HEK293 (cell line): ENCODE measurements at regions not wholly inside any gene's neighbourhood (a gene's known extent, or its start where the extent isn't known, plus 50 kb on each side); places are given as distances from the start of the nearest gene placed in this dataset.

Experiments
- TCF7L2 ChIP-seq: IDR thresholded peaks from 2 replicates; pipeline ENCODE4 v1.6.1; 2011; ENCODE audit warnings: low read depth, mild to moderate bottlenecking, inconsistent platforms, low read length, moderate library complexity, borderline replicate concordance
- ZNF10 ChIP-seq: fragments of 450-650 bp; formaldehyde crosslinking; IDR thresholded peaks from 2 replicates; pipeline ENCODE4 v1.5.1; 2017; ENCODE audit warnings: missing biosample characterization, missing genetic modification characterization
- ZNF16 ChIP-seq: fragments of 450-650 bp; formaldehyde crosslinking; IDR thresholded peaks from 2 replicates; pipeline ENCODE4 v1.5.1; 2016; ENCODE audit warnings: low read depth, missing biosample characterization, missing genetic modification characterization
- ZNF239 ChIP-seq: fragments of 450-650 bp; formaldehyde crosslinking; IDR thresholded peaks from 2 replicates; pipeline ENCODE4 v1.5.1; 2016; ENCODE audit warnings: missing biosample characterization, missing genetic modification characterization
- ZNF426 ChIP-seq: fragments of 450-650 bp; formaldehyde crosslinking; IDR thresholded peaks from 2 replicates; pipeline ENCODE4 v1.5.1; 2017; ENCODE audit warnings: missing biosample characterization, missing genetic modification characterization, mild to moderate bottlenecking, inconsistent platforms, moderate library complexity
- ZNF610 ChIP-seq: fragments of 450-650 bp; formaldehyde crosslinking; IDR thresholded peaks from 2 replicates; pipeline ENCODE4 v1.5.1; 2016; ENCODE audit warnings: missing biosample characterization, missing genetic modification characterization, borderline replicate concordance
- ZNF777 ChIP-seq: fragments of 450-650 bp; formaldehyde crosslinking; IDR thresholded peaks from 2 replicates; pipeline ENCODE4 v1.5.1; 2017; ENCODE audit warnings: missing biosample characterization, missing genetic modification characterization, borderline replicate concordance
- TF ChIP-seq, protein P1 (sequence below): fragments of 450-650 bp; formaldehyde crosslinking; IDR thresholded peaks from 2 replicates; pipeline ENCODE4 v1.5.1; 2016; ENCODE audit warnings: missing biosample characterization, missing genetic modification characterization, low read depth
- TF ChIP-seq, protein P2 (sequence below): fragments of 450-650 bp; formaldehyde crosslinking; IDR thresholded peaks from 2 replicates; pipeline ENCODE4 v1.5.1; 2016; ENCODE audit warnings: missing biosample characterization, missing genetic modification characterization
- TF ChIP-seq, protein P3 (sequence below): fragments of 450-650 bp; formaldehyde crosslinking; IDR thresholded peaks from 2 replicates; pipeline ENCODE4 v1.5.1; 2016; ENCODE audit warnings: missing biosample characterization, missing genetic modification characterization
- TF ChIP-seq, protein P4 (sequence below): fragments of 450-650 bp; IDR thresholded peaks from 2 replicates; pipeline ENCODE4 v1.5.1; 2018; ENCODE audit warnings: missing biosample characterization, missing genetic modification characterization
- TF ChIP-seq, protein P5 (sequence below): fragments of 450-650 bp; formaldehyde crosslinking; IDR thresholded peaks from 2 replicates; pipeline ENCODE4 v1.5.1; 2016; ENCODE audit warnings: missing biosample characterization, missing genetic modification characterization
- TF ChIP-seq, protein P6 (sequence below): fragments of 450-650 bp; formaldehyde crosslinking; IDR thresholded peaks from 2 replicates; pipeline ENCODE4 v1.5.1; 2017; ENCODE audit warnings: missing biosample characterization, missing genetic modification characterization
- TF ChIP-seq, protein P7 (sequence below): fragments of 450-650 bp; formaldehyde crosslinking; IDR thresholded peaks from 2 replicates; pipeline ENCODE4 v1.5.1; 2016; ENCODE audit warnings: missing biosample characterization, missing genetic modification characterization

DNA sequence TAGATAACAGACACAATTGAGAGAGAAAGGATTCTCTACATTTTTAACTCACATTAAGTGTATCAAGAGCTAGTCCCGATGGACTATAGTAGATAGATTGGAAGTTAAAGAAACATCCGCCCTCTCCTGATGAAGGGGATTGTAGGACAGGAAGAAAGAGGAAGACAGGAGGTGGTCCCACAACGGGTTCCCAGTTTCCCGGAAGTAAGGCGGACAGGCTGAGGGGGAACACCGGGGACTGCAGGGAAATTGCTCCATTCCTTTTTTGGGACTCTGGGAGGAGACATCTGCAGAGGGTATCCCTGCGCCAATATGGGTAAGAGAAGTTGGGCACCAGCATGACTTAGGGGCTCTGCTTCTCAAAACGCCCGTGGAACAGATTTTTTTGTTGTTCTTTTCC, 177.5 kb upstream of the ATF7IP start:
- TF ChIP-seq ZNF610 (no peak), TCF7L2 (no peak), ZNF10 (tag by site-specific recombination) (no peak), ZNF16 (no peak), ZNF239 (tag by site-specific recombination) (no peak), ZNF777 (tag by site-specific recombination) (no peak), ZNF426 (tag by site-specific recombination) (no peak)
- TF ChIP-seq, protein P1, sequence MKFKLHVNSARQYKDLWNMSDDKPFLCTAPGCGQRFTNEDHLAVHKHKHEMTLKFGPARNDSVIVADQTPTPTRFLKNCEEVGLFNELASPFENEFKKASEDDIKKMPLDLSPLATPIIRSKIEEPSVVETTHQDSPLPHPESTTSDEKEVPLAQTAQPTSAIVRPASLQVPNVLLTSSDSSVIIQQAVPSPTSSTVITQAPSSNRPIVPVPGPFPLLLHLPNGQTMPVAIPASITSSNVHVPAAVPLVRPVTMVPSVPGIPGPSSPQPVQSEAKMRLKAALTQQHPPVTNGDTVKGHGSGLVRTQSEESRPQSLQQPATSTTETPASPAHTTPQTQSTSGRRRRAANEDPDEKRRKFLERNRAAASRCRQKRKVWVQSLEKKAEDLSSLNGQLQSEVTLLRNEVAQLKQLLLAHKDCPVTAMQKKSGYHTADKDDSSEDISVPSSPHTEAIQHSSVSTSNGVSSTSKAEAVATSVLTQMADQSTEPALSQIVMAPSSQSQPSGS (tag by site-specific recombination): no peak
- TF ChIP-seq, protein P2, sequence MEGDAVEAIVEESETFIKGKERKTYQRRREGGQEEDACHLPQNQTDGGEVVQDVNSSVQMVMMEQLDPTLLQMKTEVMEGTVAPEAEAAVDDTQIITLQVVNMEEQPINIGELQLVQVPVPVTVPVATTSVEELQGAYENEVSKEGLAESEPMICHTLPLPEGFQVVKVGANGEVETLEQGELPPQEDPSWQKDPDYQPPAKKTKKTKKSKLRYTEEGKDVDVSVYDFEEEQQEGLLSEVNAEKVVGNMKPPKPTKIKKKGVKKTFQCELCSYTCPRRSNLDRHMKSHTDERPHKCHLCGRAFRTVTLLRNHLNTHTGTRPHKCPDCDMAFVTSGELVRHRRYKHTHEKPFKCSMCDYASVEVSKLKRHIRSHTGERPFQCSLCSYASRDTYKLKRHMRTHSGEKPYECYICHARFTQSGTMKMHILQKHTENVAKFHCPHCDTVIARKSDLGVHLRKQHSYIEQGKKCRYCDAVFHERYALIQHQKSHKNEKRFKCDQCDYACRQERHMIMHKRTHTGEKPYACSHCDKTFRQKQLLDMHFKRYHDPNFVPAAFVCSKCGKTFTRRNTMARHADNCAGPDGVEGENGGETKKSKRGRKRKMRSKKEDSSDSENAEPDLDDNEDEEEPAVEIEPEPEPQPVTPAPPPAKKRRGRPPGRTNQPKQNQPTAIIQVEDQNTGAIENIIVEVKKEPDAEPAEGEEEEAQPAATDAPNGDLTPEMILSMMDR: no peak
- TF ChIP-seq, protein P3, sequence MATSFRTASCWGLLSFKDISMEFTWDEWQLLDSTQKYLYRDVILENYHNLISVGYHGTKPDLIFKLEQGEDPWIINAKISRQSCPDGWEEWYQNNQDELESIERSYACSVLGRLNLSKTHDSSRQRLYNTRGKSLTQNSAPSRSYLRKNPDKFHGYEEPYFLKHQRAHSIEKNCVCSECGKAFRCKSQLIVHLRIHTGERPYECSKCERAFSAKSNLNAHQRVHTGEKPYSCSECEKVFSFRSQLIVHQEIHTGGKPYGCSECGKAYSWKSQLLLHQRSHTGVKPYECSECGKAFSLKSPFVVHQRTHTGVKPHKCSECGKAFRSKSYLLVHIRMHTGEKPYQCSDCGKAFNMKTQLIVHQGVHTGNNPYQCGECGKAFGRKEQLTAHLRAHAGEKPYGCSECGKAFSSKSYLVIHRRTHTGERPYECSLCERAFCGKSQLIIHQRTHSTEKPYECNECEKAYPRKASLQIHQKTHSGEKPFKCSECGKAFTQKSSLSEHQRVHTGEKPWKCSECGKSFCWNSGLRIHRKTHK (tag by site-specific recombination): no peak
- TF ChIP-seq, protein P4, sequence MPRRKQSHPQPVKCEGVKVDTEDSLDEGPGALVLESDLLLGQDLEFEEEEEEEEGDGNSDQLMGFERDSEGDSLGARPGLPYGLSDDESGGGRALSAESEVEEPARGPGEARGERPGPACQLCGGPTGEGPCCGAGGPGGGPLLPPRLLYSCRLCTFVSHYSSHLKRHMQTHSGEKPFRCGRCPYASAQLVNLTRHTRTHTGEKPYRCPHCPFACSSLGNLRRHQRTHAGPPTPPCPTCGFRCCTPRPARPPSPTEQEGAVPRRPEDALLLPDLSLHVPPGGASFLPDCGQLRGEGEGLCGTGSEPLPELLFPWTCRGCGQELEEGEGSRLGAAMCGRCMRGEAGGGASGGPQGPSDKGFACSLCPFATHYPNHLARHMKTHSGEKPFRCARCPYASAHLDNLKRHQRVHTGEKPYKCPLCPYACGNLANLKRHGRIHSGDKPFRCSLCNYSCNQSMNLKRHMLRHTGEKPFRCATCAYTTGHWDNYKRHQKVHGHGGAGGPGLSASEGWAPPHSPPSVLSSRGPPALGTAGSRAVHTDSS (tag by site-specific recombination): no peak
- TF ChIP-seq, protein P5, sequence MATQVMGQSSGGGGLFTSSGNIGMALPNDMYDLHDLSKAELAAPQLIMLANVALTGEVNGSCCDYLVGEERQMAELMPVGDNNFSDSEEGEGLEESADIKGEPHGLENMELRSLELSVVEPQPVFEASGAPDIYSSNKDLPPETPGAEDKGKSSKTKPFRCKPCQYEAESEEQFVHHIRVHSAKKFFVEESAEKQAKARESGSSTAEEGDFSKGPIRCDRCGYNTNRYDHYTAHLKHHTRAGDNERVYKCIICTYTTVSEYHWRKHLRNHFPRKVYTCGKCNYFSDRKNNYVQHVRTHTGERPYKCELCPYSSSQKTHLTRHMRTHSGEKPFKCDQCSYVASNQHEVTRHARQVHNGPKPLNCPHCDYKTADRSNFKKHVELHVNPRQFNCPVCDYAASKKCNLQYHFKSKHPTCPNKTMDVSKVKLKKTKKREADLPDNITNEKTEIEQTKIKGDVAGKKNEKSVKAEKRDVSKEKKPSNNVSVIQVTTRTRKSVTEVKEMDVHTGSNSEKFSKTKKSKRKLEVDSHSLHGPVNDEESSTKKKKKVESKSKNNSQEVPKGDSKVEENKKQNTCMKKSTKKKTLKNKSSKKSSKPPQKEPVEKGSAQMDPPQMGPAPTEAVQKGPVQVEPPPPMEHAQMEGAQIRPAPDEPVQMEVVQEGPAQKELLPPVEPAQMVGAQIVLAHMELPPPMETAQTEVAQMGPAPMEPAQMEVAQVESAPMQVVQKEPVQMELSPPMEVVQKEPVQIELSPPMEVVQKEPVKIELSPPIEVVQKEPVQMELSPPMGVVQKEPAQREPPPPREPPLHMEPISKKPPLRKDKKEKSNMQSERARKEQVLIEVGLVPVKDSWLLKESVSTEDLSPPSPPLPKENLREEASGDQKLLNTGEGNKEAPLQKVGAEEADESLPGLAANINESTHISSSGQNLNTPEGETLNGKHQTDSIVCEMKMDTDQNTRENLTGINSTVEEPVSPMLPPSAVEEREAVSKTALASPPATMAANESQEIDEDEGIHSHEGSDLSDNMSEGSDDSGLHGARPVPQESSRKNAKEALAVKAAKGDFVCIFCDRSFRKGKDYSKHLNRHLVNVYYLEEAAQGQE (tag by site-specific recombination): no peak
- TF ChIP-seq, protein P6, sequence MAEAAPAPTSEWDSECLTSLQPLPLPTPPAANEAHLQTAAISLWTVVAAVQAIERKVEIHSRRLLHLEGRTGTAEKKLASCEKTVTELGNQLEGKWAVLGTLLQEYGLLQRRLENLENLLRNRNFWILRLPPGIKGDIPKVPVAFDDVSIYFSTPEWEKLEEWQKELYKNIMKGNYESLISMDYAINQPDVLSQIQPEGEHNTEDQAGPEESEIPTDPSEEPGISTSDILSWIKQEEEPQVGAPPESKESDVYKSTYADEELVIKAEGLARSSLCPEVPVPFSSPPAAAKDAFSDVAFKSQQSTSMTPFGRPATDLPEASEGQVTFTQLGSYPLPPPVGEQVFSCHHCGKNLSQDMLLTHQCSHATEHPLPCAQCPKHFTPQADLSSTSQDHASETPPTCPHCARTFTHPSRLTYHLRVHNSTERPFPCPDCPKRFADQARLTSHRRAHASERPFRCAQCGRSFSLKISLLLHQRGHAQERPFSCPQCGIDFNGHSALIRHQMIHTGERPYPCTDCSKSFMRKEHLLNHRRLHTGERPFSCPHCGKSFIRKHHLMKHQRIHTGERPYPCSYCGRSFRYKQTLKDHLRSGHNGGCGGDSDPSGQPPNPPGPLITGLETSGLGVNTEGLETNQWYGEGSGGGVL: no peak
- TF ChIP-seq, protein P7, sequence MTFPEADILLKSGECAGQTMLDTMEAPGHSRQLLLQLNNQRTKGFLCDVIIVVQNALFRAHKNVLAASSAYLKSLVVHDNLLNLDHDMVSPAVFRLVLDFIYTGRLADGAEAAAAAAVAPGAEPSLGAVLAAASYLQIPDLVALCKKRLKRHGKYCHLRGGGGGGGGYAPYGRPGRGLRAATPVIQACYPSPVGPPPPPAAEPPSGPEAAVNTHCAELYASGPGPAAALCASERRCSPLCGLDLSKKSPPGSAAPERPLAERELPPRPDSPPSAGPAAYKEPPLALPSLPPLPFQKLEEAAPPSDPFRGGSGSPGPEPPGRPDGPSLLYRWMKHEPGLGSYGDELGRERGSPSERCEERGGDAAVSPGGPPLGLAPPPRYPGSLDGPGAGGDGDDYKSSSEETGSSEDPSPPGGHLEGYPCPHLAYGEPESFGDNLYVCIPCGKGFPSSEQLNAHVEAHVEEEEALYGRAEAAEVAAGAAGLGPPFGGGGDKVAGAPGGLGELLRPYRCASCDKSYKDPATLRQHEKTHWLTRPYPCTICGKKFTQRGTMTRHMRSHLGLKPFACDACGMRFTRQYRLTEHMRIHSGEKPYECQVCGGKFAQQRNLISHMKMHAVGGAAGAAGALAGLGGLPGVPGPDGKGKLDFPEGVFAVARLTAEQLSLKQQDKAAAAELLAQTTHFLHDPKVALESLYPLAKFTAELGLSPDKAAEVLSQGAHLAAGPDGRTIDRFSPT (tag by site-specific recombination): no peak
